HG02642 (cell line): ENCODE measurements at regions not wholly inside any gene's neighbourhood (a gene's known extent, or its start where the extent isn't known, plus 50 kb on each side); places are given as distances from the start of the nearest gene placed in this dataset.

Source experiments
- ATAC-seq: cut with Tn5 transposase; IDR thresholded peaks from one replicate; pipeline ENCODE4 v1.9.1; 2021; ENCODE audit warnings: mild to moderate bottlenecking; ENCODE audit not compliant: unreplicated experiment, poor library complexity

DNA sequence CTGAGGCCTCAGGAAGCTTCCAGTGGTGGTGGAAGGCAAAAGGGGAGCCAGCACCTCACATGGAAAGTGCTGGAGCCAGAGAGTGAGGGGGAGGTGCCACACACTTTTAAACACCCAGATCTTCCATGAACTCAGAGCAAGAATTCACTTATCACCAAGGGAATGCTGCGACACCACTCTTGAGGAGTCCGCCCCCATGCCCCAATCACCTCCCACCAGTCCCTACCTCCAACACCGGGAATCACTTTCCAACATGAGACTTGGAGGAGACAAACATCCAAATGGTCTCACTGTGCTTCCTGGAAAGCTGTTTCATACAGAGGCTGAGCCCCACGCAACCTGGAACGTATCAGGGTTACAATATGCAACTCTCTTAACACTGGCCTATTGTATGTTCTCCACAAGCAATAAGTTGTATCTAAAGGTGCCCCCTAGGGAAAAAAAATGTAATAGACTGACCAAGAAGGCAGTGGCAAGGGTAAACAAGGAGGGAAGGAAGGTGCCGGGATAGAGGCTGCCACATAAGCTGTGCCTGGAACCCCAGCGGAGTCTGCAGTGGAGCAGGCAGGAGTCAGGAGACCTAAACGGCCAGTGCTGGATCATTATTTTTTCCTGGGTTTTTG lies 106.7 kb upstream of the FOXF1 start:
- no peak for ATAC-seq

DNA sequence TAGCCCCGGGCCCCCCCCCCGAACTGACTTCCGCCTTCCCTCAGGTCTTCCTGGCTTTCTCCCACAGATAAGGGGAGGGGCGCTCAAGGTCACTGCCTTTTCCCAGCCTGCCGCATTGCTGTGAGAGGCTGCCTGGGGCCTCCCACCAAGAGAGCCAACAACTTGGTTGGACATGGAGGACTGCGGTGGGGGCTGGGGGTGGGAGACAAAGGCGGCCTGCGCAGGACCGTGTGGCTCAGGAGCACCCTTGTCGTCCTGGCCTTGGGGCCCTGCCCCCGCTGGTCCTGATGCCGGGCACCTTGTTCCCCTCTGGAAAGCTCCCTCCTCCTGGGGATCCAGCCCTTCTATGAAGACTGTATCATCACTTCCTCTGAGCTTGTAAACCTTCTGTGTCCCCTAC lies 105.6 kb upstream of the FOXF1 start:
- ATAC-seq: no peak

GRCh38 chr16:86405319-86405718 lies 105.0 kb upstream of the FOXF1 start:
- ATAC-seq: no peak

GRCh38 chr16:86406056-86406455 lies 104.3 kb upstream of the FOXF1 start:
- ATAC-seq: no peak

DNA sequence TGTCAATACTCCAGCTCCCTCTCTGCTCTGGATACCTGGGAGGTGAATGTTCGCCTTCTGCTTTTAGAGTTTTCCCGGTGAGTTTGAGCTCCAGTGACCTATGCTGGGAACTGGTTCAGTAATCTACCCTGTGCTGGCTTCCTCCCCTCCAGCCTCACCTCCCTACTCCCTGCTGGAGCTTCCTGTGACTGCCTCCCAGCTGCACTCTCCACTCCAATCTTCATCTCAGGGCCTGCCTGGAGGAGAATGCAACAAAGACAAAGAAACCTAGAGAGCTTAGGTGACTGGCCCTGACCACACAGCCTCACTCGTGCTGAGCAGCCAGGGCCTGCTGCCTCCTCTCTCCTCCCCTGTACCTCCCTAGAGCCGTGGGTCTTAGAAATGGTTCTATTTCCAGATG lies 101.6 kb upstream of the FOXF1 start:
- no peak for ATAC-seq

- no peak for ATAC-seq
Observed at GRCh38 chr16:86410081-86410480, 100.2 kb upstream of the FOXF1 start.

GRCh38 chr16:86410529-86410928 lies 99.8 kb upstream of the FOXF1 start:
- no peak for ATAC-seq

GRCh38 chr16:86411897-86412296 lies 98.4 kb upstream of the FOXF1 start:
- ATAC-seq: no peak

DNA sequence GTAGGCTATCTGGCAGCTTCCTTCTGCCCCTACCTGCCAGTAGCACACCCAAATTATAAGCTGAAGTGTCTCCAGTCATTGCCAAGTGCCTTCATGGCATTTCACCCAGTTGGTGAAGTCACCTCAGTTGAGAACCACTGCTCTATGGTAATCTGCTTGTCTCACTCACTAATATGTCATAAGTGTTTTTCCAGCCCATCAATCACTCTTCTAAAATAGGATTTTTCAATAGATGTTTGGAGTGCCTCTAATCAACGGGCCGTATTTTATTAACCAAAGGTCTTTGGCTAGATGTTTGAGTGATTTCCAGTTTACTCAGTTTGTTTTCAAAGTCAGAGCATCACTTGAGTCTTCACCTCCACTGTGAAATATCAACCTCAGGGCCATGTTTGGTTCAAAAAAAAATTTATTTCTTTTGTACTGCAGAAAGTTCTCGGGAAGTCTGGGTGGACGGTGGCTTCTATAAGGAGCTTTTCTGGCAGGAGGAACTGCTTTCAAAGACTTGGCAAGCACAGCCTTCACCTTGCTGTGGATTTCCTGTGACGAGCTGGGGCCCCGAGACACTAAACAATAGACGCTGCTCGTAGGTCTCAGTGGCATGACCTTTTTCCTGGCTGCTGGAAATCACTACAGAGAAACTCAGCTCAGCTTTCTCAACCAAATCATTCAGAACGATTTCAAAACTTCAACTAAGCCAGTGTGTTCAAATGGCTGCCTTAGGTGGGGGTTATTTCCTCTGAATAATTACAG lies 95.2 kb upstream of the FOXF1 start:
- no peak for ATAC-seq

GRCh38 chr16:86418981-86419380 lies 91.3 kb upstream of the FOXF1 start:
- ATAC-seq: no peak

GRCh38 chr16:86419518-86419917 lies 90.8 kb upstream of the FOXF1 start:
- no peak for ATAC-seq

- ATAC-seq: no peak
Observed at GRCh38 chr16:86421995-86422394, 88.3 kb upstream of the FOXF1 start.

GRCh38 chr16:86424398-86424797 lies 85.9 kb upstream of the FOXF1 start:
- no peak for ATAC-seq

GRCh38 chr16:86424985-86425384 lies 85.3 kb upstream of the FOXF1 start:
- ATAC-seq: no peak

GRCh38 chr16:86426063-86426642 lies 84.2 kb upstream of the FOXF1 start:
- no peak for ATAC-seq

DNA sequence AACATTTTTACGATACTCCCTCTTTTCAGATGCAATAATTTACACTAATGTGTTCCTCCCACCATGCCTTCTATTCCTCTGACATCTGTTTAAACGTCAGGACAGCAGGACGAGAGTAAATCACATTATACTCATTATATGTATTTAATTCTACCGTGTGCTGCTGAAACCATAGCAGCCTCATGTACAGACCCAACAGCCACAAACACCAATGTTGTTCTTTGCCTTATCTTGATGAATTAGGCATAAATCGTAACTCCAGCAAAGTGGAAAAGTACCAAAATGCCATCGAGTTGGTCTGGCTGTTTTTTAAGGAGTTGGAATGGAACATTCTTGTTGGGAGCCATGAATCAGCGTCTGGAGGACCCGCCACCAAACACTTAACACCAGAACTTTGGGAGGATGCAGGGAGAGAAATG lies 82.9 kb upstream of the FOXF1 start:
- no peak for ATAC-seq

DNA sequence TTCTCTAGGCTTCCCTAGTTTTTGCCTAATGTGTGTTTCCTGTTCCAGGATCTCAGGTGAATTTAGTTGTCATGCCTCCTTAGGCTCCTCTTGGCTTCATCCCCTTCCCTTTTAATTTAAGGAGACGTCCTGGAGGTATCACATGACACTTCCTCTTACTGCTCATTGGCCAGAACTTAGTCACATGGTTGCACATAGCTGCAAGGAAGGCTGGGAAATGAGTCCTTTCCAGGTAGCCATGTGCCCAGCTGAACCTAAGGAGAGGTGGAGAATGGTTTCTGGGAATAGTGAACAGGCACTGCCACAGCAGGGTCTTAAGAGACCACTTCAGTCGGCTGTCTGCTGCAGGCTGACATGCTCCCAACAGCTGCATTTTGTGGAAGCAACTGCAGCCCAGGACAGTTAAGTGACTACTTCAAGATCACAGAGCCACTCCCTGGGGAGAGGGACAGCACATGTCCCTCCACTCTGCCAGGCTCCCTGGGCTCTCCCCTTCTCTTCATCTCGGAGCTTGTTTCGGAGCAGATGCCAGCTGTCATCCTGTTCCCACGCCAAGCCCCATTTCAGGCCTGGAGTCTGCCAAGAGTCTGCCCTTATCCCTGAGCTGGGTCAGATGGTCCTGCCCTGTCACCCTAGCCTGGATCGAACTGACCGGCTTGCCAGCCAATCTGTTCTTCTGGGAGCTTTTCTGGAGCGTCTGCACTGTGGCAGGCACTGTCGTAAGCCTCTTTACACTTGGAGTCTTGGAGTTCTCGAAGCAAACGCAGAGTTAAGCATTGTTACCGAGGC lies 81.4 kb upstream of the FOXF1 start:
- ATAC-seq: no peak

DNA sequence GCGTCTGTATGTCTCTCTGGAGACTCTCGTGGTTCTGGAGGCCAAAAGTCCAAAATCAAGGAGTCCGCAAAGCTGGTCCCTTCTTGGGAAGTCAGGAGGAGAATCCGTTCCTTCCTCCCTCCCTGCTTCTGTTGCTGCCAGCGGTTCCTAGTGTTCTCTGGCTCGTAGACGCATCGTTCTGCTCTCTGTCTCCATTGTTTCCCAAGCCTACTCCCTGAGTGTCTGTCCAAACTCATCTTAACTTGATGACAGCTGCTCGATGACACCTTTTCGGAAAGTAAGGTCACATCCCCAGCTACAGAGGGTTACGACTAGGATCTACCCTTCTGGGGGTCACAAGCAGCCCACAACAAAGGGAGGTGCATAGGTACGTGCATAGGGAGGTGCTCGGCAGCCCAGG lies 80.7 kb upstream of the FOXF1 start:
- ATAC-seq: no peak

DNA sequence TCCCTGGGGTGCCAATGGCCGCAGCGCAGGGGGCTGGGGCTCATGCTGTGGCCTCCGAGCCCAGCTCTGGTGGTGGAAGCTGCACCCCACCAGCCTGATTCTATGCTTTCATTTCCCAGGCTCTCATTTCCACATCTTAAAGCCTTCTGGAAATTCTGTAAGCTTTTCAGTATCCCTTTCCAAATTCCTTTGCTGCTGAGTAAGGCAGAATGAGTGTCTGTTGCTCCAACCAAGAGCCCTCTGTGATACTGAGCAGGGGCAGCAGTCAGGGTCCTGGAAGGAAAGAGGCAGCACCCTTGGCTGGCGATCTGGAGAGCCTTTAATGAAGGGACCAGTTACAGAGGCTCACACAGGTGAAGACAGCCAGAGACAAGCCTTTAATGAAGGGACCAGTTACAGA lies 79.5 kb upstream of the FOXF1 start:
- no peak for ATAC-seq

- no peak for ATAC-seq
Observed at GRCh38 chr16:86431540-86431939, 78.8 kb upstream of the FOXF1 start.

GRCh38 chr16:86432048-86432447 lies 78.3 kb upstream of the FOXF1 start:
- ATAC-seq: no peak
